ENCODE measurements at regions not wholly inside any gene's neighbourhood (a gene's known extent, or its start where the extent isn't known, plus 50 kb on each side); places are given as distances from the start of the nearest gene placed in this dataset.

- DNase-seq (ENCODE audit: low read depth in 1 of 2, low spot score in 1 of 2), result no peak
Observed at GRCh38 chr3:102141928-102142239, 292.6 kb downstream of the NFKBIZ start.

GRCh38 chr3:102142379-102143060 is 292.3 kb upstream of the ZPLD1 start:
- DNase-seq (ENCODE audit: low read depth in 1 of 2, low spot score in 1 of 2), result no peak

GRCh38 chr3:102143536-102143935 is 291.3 kb upstream of the ZPLD1 start:
- DNase-seq (ENCODE audit: low read depth in 1 of 2, low spot score in 1 of 2), result no peak

- DNase-seq (ENCODE audit: low read depth in 1 of 2, low spot score in 1 of 2), result no peak
Observed at GRCh38 chr3:102144063-102144462, 290.8 kb upstream of the ZPLD1 start.

- DNase-seq (ENCODE audit: low read depth in 1 of 2, low spot score in 1 of 2), result no peak
Observed at GRCh38 chr3:102148598-102149337, 286.0 kb upstream of the ZPLD1 start.

GRCh38 chr3:102151935-102152334 is 282.9 kb upstream of the ZPLD1 start:
- DNase-seq (ENCODE audit: low read depth in 1 of 2, low spot score in 1 of 2), result no peak

- DNase-seq (ENCODE audit: low read depth in 1 of 2, low spot score in 1 of 2), result no peak
Observed at GRCh38 chr3:102156426-102156825, 278.4 kb upstream of the ZPLD1 start.

GRCh38 chr3:102158080-102158740 is 276.6 kb upstream of the ZPLD1 start:
- no peak for DNase-seq (ENCODE audit: low read depth in 1 of 2, low spot score in 1 of 2)

- no peak for DNase-seq (ENCODE audit: low read depth in 1 of 2, low spot score in 1 of 2)
Observed at GRCh38 chr3:102159810-102160451, 274.9 kb upstream of the ZPLD1 start.

GRCh38 chr3:102161384-102162006 is 273.3 kb upstream of the ZPLD1 start:
- DNase-seq (ENCODE audit: low read depth in 1 of 2, low spot score in 1 of 2), result no peak

GRCh38 chr3:102162251-102162650 is 272.6 kb upstream of the ZPLD1 start:
- no peak for DNase-seq (ENCODE audit: low read depth in 1 of 2, low spot score in 1 of 2)

- no peak for DNase-seq (ENCODE audit: low read depth in 1 of 2, low spot score in 1 of 2)
Observed at GRCh38 chr3:102163039-102163817, 271.6 kb upstream of the ZPLD1 start.

GRCh38 chr3:102163818-102164154 is 271.0 kb upstream of the ZPLD1 start:
- DNase-seq (ENCODE audit: low read depth in 1 of 2, low spot score in 1 of 2), result no peak

- no peak for DNase-seq (ENCODE audit: low read depth in 1 of 2, low spot score in 1 of 2)
Observed at GRCh38 chr3:102165367-102165766, 269.4 kb upstream of the ZPLD1 start.

- no peak for DNase-seq (ENCODE audit: low read depth in 1 of 2, low spot score in 1 of 2)
Observed at GRCh38 chr3:102169915-102170479, 264.8 kb upstream of the ZPLD1 start.

GRCh38 chr3:102170545-102170944 is 264.3 kb upstream of the ZPLD1 start:
- DNase-seq (ENCODE audit: low read depth in 1 of 2, low spot score in 1 of 2), result no peak

GRCh38 chr3:102174312-102174712 is 260.5 kb upstream of the ZPLD1 start:
- no peak for DNase-seq (ENCODE audit: low read depth in 1 of 2, low spot score in 1 of 2)

- no peak for DNase-seq (ENCODE audit: low read depth in 1 of 2, low spot score in 1 of 2)
Observed at GRCh38 chr3:102174832-102175374, 259.9 kb upstream of the ZPLD1 start.

GRCh38 chr3:102176333-102177050 is 258.3 kb upstream of the ZPLD1 start:
- no peak for DNase-seq (ENCODE audit: low read depth in 1 of 2, low spot score in 1 of 2)

Data from activated T-helper 1 cell treated with anti-CD3 and anti-CD28 coated beads, Interleukin-2, amount 50 U/mL, for 16 hours (primary cell).